Bronchial epithelial cell (primary cell): ENCODE measurements at regions not wholly inside any gene's neighbourhood (a gene's known extent, or its start where the extent isn't known, plus 50 kb on each side); places are given as distances from the start of the nearest gene placed in this dataset.

ENCODE experiments used
- DNase-seq: peaks from one replicate; pipeline ENCODE4 v3.0.0-alpha.2; 2010; ENCODE audit warnings: low read depth
- FAIRE-seq: peaks from 2 replicates; lab custom pipeline; 2011; peaks lifted over from hg19 to GRCh38; lab: Jason Lieb, UNC
- H3K27me3 ChIP-seq: 2 replicates; pipeline ENCODE4 v1.5.1; 2011; ENCODE audit warnings: low read length; ENCODE audit not compliant: control insufficient read depth, insufficient read depth
- H3K36me3 ChIP-seq: 2 replicates; pipeline ENCODE4 v1.5.1; 2011; ENCODE audit warnings: low read length; ENCODE audit not compliant: control insufficient read depth, insufficient read depth
- H3K4me3 ChIP-seq: 2 replicates; pipeline ENCODE4 v1.5.1; 2011; ENCODE audit warnings: mild to moderate bottlenecking, low read depth, low read length, control low read depth
- TF ChIP-seq, protein P1 (sequence below): IDR thresholded peaks from 2 replicates; pipeline ENCODE4 v1.5.1; 2011; ENCODE audit warnings: mild to moderate bottlenecking, moderate library complexity, low read length, control low read depth, inconsistent platforms; ENCODE audit not compliant: insufficient read depth, severe bottlenecking

DNA sequence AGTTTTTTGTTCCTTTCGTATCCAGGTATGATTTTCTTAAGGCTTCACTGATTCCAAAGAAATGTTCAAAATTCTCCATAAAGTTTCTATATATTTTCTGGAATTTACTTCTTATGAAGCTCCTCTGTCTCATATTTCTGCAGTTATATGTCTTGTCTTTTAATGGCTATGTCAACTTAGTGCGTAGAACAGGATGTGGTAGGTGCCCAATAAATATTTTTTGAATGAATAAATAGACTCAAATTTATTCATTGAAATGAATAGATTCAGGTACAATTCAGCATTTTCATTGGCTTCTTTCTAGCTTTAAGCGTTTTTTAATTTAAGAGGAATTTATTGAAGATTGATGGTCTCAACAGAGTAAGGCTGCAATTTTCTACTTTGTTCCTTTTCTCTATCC lies 231.9 kb upstream of the BOD1L1 start:
- FAIRE-seq (no peak), DNase-seq (no peak)
- H3K4me3 ChIP-seq = no peak overlapping the region
- H3K36me3 ChIP-seq = no peaks in the 10 kb centered on the region
- TF ChIP-seq, protein P1, sequence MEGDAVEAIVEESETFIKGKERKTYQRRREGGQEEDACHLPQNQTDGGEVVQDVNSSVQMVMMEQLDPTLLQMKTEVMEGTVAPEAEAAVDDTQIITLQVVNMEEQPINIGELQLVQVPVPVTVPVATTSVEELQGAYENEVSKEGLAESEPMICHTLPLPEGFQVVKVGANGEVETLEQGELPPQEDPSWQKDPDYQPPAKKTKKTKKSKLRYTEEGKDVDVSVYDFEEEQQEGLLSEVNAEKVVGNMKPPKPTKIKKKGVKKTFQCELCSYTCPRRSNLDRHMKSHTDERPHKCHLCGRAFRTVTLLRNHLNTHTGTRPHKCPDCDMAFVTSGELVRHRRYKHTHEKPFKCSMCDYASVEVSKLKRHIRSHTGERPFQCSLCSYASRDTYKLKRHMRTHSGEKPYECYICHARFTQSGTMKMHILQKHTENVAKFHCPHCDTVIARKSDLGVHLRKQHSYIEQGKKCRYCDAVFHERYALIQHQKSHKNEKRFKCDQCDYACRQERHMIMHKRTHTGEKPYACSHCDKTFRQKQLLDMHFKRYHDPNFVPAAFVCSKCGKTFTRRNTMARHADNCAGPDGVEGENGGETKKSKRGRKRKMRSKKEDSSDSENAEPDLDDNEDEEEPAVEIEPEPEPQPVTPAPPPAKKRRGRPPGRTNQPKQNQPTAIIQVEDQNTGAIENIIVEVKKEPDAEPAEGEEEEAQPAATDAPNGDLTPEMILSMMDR = no peak
- no peaks in the 10 kb centered on the region for H3K27me3 ChIP-seq

GRCh38 chr4:13860126-13860525 lies 232.6 kb upstream of the BOD1L1 start:
- Histone ChIP-seq H3K4me3 (no peak overlapping the region), H3K27me3 (no peaks in the 10 kb centered on the region), H3K36me3 (no peaks in the 10 kb centered on the region)
- FAIRE-seq (no peak), DNase-seq (no peak)
- TF ChIP-seq, protein P1 = no peak

- no peak for DNase-seq
- TF ChIP-seq, protein P1 = no peak
- Histone ChIP-seq H3K4me3 (no peak overlapping the region), H3K27me3 (no peaks in the 10 kb centered on the region), H3K36me3 (no peaks in the 10 kb centered on the region)
- no peak for FAIRE-seq
These were observed 238.5 kb upstream of the BOD1L1 start for GRCh38 chr4:13865871-13866669.

DNA sequence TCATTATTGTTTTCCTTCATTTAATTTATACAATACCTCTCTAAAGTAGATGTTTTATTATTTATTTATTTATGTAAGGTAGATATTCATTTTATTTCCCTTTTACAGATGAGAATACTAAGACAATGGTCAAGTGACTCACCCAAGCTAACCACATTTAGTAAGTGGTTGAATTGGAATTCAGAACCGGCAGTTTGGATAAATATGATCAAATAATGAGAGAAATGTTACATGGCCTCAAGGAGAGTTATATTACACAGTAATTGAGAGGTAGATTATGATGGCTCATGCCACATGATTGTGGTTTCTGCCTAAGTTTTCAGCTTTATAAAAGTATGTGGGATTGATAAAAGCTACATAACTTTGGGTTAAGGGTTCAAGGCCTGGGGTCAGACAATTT lies 239.4 kb upstream of the BOD1L1 start:
- Histone ChIP-seq H3K27me3 (no peaks in the 10 kb centered on the region), H3K4me3 (no peak overlapping the region), H3K36me3 (no peaks in the 10 kb centered on the region)
- FAIRE-seq (no peak), DNase-seq (no peak)
- TF ChIP-seq, protein P1 = no peak

DNA sequence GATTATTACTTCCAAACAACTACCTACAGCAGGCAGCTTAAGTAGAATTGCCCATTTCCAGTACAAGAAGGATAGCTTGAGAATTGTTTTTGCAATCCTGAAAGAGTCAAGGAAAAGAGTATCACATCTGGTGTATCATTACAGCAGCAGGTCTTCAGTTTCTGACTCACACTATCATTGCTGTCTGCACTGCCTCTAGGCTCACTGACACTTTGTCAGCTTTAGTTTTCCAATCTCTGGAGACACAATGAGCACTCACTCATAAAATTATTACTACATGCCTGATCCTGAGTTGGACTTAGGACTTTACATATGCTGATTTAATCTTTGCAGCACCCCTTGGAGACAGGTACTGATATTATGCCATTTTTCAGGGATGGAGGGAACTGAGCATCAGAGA lies 244.6 kb upstream of the BOD1L1 start:
- Histone ChIP-seq H3K36me3 (no peaks in the 10 kb centered on the region), H3K27me3 (no peaks in the 10 kb centered on the region), H3K4me3 (no peak overlapping the region)
- DNase-seq (peak; percentile 18), FAIRE-seq (no peak)
- TF ChIP-seq, protein P1 = no peak

DNA sequence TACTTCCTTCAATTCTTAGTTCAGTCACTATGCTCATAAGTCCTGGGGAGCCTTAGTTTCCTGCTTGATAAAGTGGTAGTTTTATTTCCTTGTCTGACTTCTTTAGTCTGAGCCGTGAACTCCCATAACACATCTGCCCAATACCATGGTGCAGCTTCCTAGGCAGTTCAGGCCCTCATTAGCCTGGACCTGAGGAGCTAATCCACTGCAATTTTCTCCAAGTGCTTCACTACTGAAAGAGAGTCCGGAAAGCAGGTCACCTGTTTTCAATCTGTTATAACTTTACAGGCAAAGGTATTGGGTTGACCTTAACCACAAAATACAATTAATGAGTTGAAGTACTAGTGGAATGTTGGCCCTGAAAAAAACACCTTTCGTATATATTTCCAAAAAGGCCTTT lies 245.4 kb upstream of the BOD1L1 start:
- FAIRE-seq (no peak), DNase-seq (no peak)
- TF ChIP-seq, protein P1 = no peak
- H3K36me3 ChIP-seq = no peaks in the 10 kb centered on the region
- H3K27me3 ChIP-seq = no peaks in the 10 kb centered on the region
- H3K4me3 ChIP-seq = no peak overlapping the region
